ENCODE measurements at regions not wholly inside any gene's neighbourhood (a gene's known extent, or its start where the extent isn't known, plus 50 kb on each side); places are given as distances from the start of the nearest gene placed in this dataset.

DNA sequence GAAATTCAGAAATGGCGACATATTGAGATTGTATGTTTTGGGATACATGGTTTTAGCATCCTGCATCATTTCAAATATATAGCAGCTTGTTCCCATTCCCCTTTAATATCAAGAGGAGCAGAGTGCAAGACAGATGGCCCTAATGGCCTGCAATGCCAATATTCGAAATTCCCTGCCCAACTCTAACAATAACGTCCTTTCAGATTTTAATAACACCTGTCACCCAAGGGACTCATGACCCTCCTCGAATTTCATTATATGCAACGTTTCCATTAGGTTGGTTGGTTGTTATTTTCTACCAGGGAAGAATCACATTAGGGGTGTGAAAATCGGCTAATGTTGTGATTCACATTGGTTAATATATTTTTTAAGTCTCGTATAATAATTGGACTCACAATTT is 170.0 kb downstream of the TNFSF13B start:
- no peak for DNase-seq

- DNase-seq = no peak
These were observed 174.9 kb downstream of the TNFSF13B start for GRCh38 chr13:108444448-108444847.

- DNase-seq = no peak
These were observed 179.4 kb downstream of the TNFSF13B start for GRCh38 chr13:108448891-108449290.

- no peak for DNase-seq
These were observed 178.3 kb upstream of the MYO16 start for GRCh38 chr13:108451121-108451520.

- no peak for DNase-seq
These were observed 174.1 kb upstream of the MYO16 start for GRCh38 chr13:108455320-108455719.

DNA sequence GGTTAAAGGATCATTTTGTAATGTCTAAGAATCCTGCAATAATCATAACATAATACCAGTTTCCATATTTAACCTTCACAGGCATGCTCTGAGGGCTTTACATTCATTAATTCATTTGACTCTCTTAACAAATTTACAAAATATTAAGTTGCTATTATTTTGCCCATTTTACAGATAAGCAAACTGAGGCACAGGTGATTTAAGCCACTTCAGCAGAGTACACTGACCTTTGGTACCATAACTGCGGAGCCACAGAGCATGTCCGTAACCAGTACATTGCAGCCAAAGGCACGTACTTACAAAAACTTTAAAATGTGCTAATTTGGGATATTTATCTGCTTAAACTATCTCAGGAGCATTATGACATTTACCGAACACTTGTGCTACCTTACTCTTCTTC is 169.4 kb upstream of the MYO16 start:
- DNase-seq = no peak

DNA sequence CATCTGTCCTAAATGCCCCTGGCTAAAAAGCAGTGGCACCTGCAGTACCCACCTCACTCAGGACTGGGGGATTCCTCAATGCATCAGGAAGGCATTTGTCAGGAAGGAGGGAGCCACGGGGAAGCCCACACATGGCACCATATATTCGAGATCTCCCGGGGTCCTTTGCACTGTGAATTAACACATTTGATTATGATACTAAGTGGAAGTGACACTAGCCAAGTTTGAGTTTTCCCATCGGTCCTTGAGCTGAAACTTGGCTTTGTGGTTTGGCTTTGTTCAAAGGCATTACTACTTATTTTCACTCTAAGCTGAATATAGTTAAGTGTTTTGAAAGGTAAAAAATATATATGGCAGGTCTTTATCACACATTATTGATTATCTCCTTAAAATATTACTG is 168.7 kb upstream of the MYO16 start:
- no peak for DNase-seq

GRCh38 chr13:108463340-108463739 is 166.1 kb upstream of the MYO16 start:
- DNase-seq = peak; percentile 85

DNA sequence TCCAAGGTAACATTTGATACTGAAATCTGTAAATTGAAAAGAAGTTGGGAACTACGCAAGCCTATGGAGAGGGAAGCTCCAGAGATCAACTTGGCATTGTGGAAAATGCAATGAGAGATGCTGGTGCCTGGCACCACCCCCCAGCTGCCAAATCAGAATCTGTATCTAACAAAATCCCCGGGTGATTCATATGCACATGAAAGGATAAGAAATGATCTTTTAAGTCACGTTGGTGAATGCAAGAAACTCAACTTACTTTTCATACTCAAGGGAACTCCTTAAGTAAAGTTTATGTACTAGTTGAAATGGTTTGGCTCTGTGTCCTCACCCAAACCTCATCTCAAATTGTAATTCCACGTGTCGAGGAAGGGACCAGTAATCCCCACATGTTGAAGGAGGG is 158.5 kb upstream of the MYO16 start:
- DNase-seq = no peak

GRCh38 chr13:108475181-108475580 is 154.2 kb upstream of the MYO16 start:
- no peak for DNase-seq

DNA sequence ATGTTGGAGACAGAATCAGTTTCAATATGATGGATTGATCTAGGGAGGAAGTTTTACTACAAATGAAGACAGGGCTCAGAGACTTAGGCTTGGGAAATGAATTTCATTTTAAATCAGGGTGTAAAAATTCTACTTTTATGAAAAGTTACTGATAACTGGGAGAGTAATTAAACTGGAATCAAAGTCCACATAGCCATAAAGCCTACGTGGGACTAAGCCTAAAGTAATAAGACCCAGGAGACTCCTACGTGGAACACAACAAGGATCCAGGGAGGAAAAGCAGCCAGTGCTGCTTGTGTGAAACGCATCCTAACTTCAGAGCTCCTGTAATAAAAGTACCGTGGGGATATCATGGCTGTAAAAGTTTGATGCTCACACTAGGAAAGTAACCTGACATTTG is 152.0 kb upstream of the MYO16 start:
- DNase-seq = no peak

- no peak for DNase-seq
These were observed 151.2 kb upstream of the MYO16 start for GRCh38 chr13:108478179-108478578.

DNA sequence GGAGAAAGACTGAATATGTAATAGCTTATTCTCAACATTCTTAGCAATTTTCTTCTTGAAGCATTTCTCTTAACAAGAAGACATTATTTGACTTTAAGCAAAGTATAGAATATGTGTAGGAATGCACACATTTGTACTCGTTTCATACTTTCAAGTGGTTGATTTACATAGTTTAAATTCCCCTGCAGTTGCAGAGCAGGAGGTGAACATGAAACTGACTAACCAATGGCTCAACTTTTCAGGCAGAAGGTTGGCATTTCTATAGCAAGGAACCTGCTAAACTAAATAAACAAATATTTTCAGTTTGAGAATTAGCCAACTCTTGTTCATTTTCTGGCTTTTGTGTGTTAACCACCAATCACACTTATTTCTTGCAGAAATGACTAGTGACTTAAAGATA is 145.4 kb upstream of the MYO16 start:
- DNase-seq = no peak

GRCh38 chr13:108486096-108486495 is 143.3 kb upstream of the MYO16 start:
- DNase-seq = no peak

GRCh38 chr13:108494991-108495645 is 134.3 kb upstream of the MYO16 start:
- DNase-seq = no peak

- DNase-seq = no peak
These were observed 133.6 kb upstream of the MYO16 start for GRCh38 chr13:108495646-108496361.

GRCh38 chr13:108496362-108497210 is 132.8 kb upstream of the MYO16 start:
- DNase-seq = no peak

- no peak for DNase-seq
These were observed 128.7 kb upstream of the MYO16 start for GRCh38 chr13:108500711-108501110.

DNA sequence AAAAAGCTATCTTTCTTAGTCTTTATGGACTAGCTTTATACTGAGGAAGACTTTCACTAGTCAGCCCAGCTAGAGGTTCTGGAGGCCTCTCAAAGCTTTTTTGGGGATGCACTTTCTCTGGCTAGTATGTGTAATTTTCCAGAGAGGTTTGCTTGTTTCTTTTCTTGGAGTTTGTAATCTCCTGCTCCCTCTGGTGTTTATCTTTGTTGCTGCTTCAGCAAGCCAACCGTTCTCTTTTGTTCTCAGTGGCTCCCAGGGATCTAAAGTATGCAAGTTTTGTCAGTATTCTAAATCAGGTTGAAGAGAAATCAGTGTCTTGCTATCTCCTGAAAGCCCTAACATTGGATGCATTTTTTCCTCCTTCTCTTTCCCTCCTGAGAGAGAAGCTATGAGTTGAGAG is 121.1 kb upstream of the MYO16 start:
- no peak for DNase-seq

DNA sequence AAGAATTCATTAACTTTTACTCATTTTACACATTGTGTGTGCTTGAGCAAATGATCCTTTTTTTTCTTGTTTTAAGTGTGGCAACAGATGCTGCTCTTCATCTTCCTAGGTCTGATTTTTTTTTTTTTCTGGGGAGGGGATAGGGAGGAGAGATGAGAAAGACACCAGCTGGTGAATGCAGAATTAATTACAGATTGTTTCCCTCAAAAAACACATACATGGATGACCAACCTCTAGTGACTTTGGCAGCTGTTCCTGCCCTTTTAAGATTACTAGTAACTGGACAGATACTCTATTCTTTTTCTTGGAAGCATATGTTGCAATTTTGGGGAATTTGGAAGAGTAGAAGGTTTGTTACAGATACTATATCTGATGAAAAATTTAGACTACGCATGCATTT is 103.6 kb upstream of the MYO16 start:
- no peak for DNase-seq

DNA sequence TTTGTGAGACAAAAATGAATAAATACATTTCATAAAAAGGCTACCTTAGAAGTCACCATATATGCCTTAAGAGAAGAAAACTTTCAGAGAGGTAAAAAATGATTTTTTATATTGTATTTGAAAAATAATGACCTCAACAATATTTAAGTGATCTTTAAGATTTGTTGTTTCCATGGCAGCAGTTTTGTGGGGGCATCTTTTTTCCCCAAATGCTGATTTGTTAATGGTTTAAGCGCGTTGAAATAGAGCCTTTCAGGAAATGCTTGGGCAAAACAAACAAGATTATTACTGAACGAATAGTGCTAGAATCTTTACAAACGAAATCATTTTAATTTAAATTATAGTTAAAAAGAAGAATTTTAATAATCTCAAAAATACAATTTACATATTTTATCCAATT is 103.1 kb upstream of the MYO16 start:
- no peak for DNase-seq

GRCh38 chr13:108527844-108528243 is 101.6 kb upstream of the MYO16 start:
- DNase-seq = no peak

- no peak for DNase-seq
These were observed 101.1 kb upstream of the MYO16 start for GRCh38 chr13:108528303-108528702.

DNA sequence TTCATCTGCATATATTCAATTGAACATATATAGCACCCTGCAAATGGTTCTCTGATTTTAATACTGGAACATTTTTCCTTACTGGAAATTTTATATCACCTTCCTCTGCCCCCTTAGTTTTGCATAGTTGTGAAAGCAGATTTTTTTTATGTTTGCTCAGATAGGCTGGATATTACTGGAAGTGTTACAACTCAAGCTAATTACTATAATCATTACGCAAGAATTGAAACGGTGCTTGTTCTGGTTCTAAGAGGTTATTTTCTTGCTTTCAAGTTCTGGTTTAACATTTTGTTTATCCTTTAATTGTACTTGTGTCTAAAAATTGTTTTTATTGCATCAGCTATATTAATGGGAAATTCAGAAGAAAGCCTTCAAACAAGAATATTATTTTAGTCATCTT is 95.6 kb upstream of the MYO16 start:
- DNase-seq = no peak
